GM23338 (cell line): ENCODE measurements at regions not wholly inside any gene's neighbourhood (a gene's known extent, or its start where the extent isn't known, plus 50 kb on each side); places are given as distances from the start of the nearest gene placed in this dataset.

Experiments
- ATAC-seq: fragments of 200-7000 bp; cut with Tn5 transposase; 3 replicates; pipeline ENCODE4 v1.9.1; 2020
- DNase-seq: peaks from one replicate; pipeline ENCODE4 v3.0.0-alpha.2; 2015; ENCODE audit warnings: low spot score
- H2AFZ ChIP-seq: fragments of 200-600 bp; sonication (generic); 2 replicates; pipeline ENCODE4 v1.8.0; 2016; ENCODE audit warnings: antibody characterized with exemption, mild to moderate bottlenecking, moderate library complexity
- H3F3A ChIP-seq: fragments of 200-600 bp; sonication (generic); replicated peaks from 2 replicates; pipeline ENCODE4 v1.8.0; 2017; ENCODE audit warnings: antibody characterized with exemption, mixed run types, low read depth
- H3K27ac ChIP-seq: fragments of 200-600 bp; sonication (generic); 2 replicates; pipeline ENCODE4 v1.6.1; 2016; ENCODE audit warnings: low read depth
- H3K27me3 ChIP-seq: fragments of 200-600 bp; sonication (generic); 2 replicates; pipeline ENCODE4 v1.8.0; 2016; ENCODE audit warnings: mild to moderate bottlenecking, mixed run types, moderate library complexity; ENCODE audit not compliant: insufficient read depth
- H3K36me3 ChIP-seq: fragments of 200-600 bp; sonication (generic); 2 replicates; pipeline ENCODE4 v1.8.0; 2016; ENCODE audit warnings: mild to moderate bottlenecking; ENCODE audit not compliant: insufficient read depth
- H3K4me1 ChIP-seq: fragments of 200-600 bp; sonication (generic); 2 replicates; pipeline ENCODE4 v1.8.0; 2016; ENCODE audit warnings: mild to moderate bottlenecking, moderate library complexity; ENCODE audit not compliant: insufficient read depth
- H3K4me2 ChIP-seq: fragments of 200-600 bp; sonication (generic); 2 replicates; pipeline ENCODE4 v1.7.1; 2017; ENCODE audit warnings: mixed run types
- H3K4me3 ChIP-seq: fragments of 200-600 bp; sonication (generic); 2 replicates; pipeline ENCODE4 v1.6.1; 2016; ENCODE audit warnings: mixed run types
- H3K79me2 ChIP-seq: fragments of 200-600 bp; sonication (generic); replicated peaks from 2 replicates; pipeline ENCODE4 v1.8.0; 2017; ENCODE audit warnings: mild to moderate bottlenecking; ENCODE audit not compliant: insufficient read depth
- H3K9me2 ChIP-seq: fragments of 200-600 bp; sonication (generic); 2 replicates; pipeline ENCODE4 v1.8.0; 2017; ENCODE audit not compliant: insufficient read depth
- H4K20me1 ChIP-seq: fragments of 200-600 bp; sonication (generic); replicated peaks from 2 replicates; pipeline ENCODE4 v1.8.0; 2017; ENCODE audit warnings: mild to moderate bottlenecking; ENCODE audit not compliant: insufficient read depth
- H3K27ac Mint-ChIP-seq: 2 replicates; pipeline ENCODE4 v1.8.0; 2020; ENCODE audit warnings: inconsistent platforms, mild to moderate bottlenecking, moderate library complexity, mixed read lengths
- H3K27me3 Mint-ChIP-seq: 3 replicates; pipeline ENCODE4 v1.8.0; 2022; ENCODE audit warnings: low read depth, mild to moderate bottlenecking, moderate library complexity, mixed read lengths, inconsistent platforms; ENCODE audit not compliant: insufficient read depth, poor library complexity
- H3K36me3 Mint-ChIP-seq: 3 replicates; pipeline ENCODE4 v1.8.0; 2021; ENCODE audit warnings: low read depth, mild to moderate bottlenecking, inconsistent platforms, moderate library complexity, mixed read lengths
- H3K4me1 Mint-ChIP-seq: 3 replicates; pipeline ENCODE4 v1.8.0; 2020; ENCODE audit warnings: mild to moderate bottlenecking, inconsistent platforms, mixed read lengths
- H3K4me3 Mint-ChIP-seq: 3 replicates; pipeline ENCODE4 v1.8.0; 2021; ENCODE audit warnings: moderate library complexity, mild to moderate bottlenecking, inconsistent platforms, mixed read lengths
- H3K9me3 Mint-ChIP-seq: 3 replicates; pipeline ENCODE4 v1.8.0; 2020; ENCODE audit warnings: moderate library complexity, mild to moderate bottlenecking, inconsistent platforms, mixed read lengths
- CTCF ChIP-seq, 2 experiments: fragments of 200-600 bp in 1 of 2; sonication (generic) in 1 of 2; conservative IDR thresholded peaks; 2 replicates each; pipeline versions ENCODE4 v1.5.1 to v1.6.1; 2016 to 2017; ENCODE audit warnings: antibody characterized with exemption in 2 of 2, low read depth in 2 of 2, mild to moderate bottlenecking in 2 of 2, moderate library complexity in 1 of 2
- NANOG ChIP-seq: IDR thresholded peaks from 2 replicates; pipeline ENCODE4 v1.6.1; 2016; ENCODE audit warnings: antibody characterized with exemption, borderline replicate concordance
- REST ChIP-seq: IDR thresholded peaks from one replicate; pipeline ENCODE4 v1.6.1; 2018; ENCODE audit warnings: antibody characterized with exemption; ENCODE audit not compliant: unreplicated experiment
- STAT1 ChIP-seq: IDR thresholded peaks from one replicate; pipeline ENCODE4 v1.6.1; 2016; ENCODE audit warnings: antibody characterized with exemption; ENCODE audit not compliant: unreplicated experiment
- ZNF462 ChIP-seq: fragments of 250-450 bp; sonication (Bioruptor Pico); IDR thresholded peaks from 2 replicates; pipeline ENCODE4 v1.5.0; 2020; ENCODE audit warnings: mild to moderate bottlenecking, moderate library complexity

- no peak overlapping the region for H3K27ac ChIP-seq
- no peaks in the 10 kb centered on the region for H3K9me2 ChIP-seq
- H4K20me1 ChIP-seq: no peaks in the 10 kb centered on the region
- no peak overlapping the region for H3K27ac Mint-ChIP-seq
- no peak for DNase-seq
- ATAC-seq: no peak
- no peak overlapping the region for H3K4me3 ChIP-seq
- H3K4me1 ChIP-seq: no peaks in the 10 kb centered on the region
- peaks cover 8% of the 10 kb centered on the region for H3K27me3 Mint-ChIP-seq
- no peak overlapping the region for H2AFZ ChIP-seq
- H3K4me3 Mint-ChIP-seq: no peak overlapping the region
- H3K4me2 ChIP-seq: no peak overlapping the region
- H3K36me3 Mint-ChIP-seq: no peaks in the 10 kb centered on the region
- no peaks in the 10 kb centered on the region for H3K79me2 ChIP-seq
- H3K27me3 ChIP-seq: no peaks in the 10 kb centered on the region
- no peaks in the 10 kb centered on the region for H3K36me3 ChIP-seq
- H3F3A ChIP-seq: no peaks in the 10 kb centered on the region
- 0 out of 3 replicates have a peak, but pooled peaks cover 4% of the 10 kb centered on the region for H3K4me1 Mint-ChIP-seq
- TF ChIP-seq NANOG (no peak), ZNF462 (CRISPR knock-in tag) (no peak), CTCF (conservative IDR thresholded peaks at IDR 0.05; ENCODE audit: low read depth in 2 of 2) (no peak), REST (no peak), STAT1 (no peak)
- H3K9me3 Mint-ChIP-seq: no peaks in the 10 kb centered on the region
Observed at GRCh38 chr10:79004311-79004710, 64.5 kb upstream of the ZMIZ1 start.
